ENCODE measurements at regions not wholly inside any gene's neighbourhood (a gene's known extent, or its start where the extent isn't known, plus 50 kb on each side); places are given as distances from the start of the nearest gene placed in this dataset.

GRCh38 chr6:105803442-105803841 is 282.7 kb upstream of the PRDM1 start:
- DNase-seq (ENCODE audit: low spot score): no peak
- Mint-ChIP-seq H3K27me3 (ENCODE audit: low read depth) (no peaks in the 10 kb centered on the region), H3K4me1 (ENCODE audit: low read depth) (peaks cover 27% of the 10 kb centered on the region), H3K36me3 (ENCODE audit: low read depth) (peaks cover 13% of the 10 kb centered on the region), H3K4me3 (ENCODE audit: low read depth) (no peak overlapping the region), H3K27ac (no peak overlapping the region), H3K9me3 (peaks cover 13% of the 10 kb centered on the region)
- intact Hi-C loops (cut with micrococcal nuclease): no loop called here

- Mint-ChIP-seq H3K27ac (no peak overlapping the region), H3K27me3 (ENCODE audit: low read depth) (no peaks in the 10 kb centered on the region), H3K4me1 (ENCODE audit: low read depth) (peaks cover 26% of the 10 kb centered on the region), H3K9me3 (peaks cover 6% of the 10 kb centered on the region), H3K36me3 (ENCODE audit: low read depth) (peaks cover 6% of the 10 kb centered on the region), H3K4me3 (ENCODE audit: low read depth) (no peak overlapping the region)
- DNase-seq (ENCODE audit: low spot score): no peak
- intact Hi-C loops (cut with micrococcal nuclease): no loop called here
Measured at GRCh38 chr6:105802703-105803102, 283.4 kb upstream of the PRDM1 start.

GRCh38 chr6:105800871-105801270 is 285.3 kb upstream of the PRDM1 start:
- H3K4me1 Mint-ChIP-seq (ENCODE audit: low read depth): peaks cover 40% of the 10 kb centered on the region
- no peak for DNase-seq (ENCODE audit: low spot score)
- H3K27me3 Mint-ChIP-seq (ENCODE audit: low read depth): no peaks in the 10 kb centered on the region
- H3K4me3 Mint-ChIP-seq (ENCODE audit: low read depth): no peak overlapping the region
- H3K27ac Mint-ChIP-seq: no peak overlapping the region
- H3K9me3 Mint-ChIP-seq: no peaks in the 10 kb centered on the region
- intact Hi-C loops (cut with micrococcal nuclease): no loop called here
- no peaks in the 10 kb centered on the region for H3K36me3 Mint-ChIP-seq (ENCODE audit: low read depth)

GRCh38 chr6:105800398-105800797 is 285.7 kb upstream of the PRDM1 start:
- Mint-ChIP-seq H3K27me3 (ENCODE audit: low read depth) (no peaks in the 10 kb centered on the region), H3K4me3 (ENCODE audit: low read depth) (no peak overlapping the region), H3K36me3 (ENCODE audit: low read depth) (no peaks in the 10 kb centered on the region), H3K4me1 (ENCODE audit: low read depth) (peaks cover 45% of the 10 kb centered on the region), H3K27ac (no peak overlapping the region), H3K9me3 (no peaks in the 10 kb centered on the region)
- DNase-seq (ENCODE audit: low spot score): no peak
- intact Hi-C loops (cut with micrococcal nuclease): no loop called here

DNA sequence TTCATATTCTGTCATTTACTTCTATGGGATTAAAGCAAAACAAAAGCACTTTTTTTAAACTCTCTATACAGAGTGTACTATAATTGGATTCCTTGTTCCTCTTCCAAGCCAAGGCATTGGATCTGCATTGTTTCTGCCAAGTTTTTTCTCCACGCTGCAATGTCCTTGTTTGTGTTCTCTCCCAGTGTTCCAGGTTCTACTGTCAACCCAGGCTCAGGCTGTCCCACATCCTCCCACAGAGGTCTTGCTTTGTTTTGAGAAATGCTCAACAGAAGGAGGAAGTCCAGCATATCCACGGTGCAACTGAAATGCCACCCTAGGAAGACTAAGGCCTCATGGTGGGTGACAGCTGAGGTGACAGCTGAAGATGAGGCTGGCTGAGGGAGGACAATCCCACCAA is 287.1 kb upstream of the PRDM1 start:
- Mint-ChIP-seq H3K4me3 (ENCODE audit: low read depth) (no peak overlapping the region), H3K27me3 (ENCODE audit: low read depth) (no peaks in the 10 kb centered on the region), H3K36me3 (ENCODE audit: low read depth) (no peaks in the 10 kb centered on the region), H3K27ac (no peak overlapping the region), H3K4me1 (ENCODE audit: low read depth) (peaks cover 58% of the 10 kb centered on the region), H3K9me3 (no peaks in the 10 kb centered on the region)
- no peak for DNase-seq (ENCODE audit: low spot score)
- intact Hi-C loops (cut with micrococcal nuclease): loop anchor here (5.0 to 10.0 kb wide), 3 partner anchors 193 to 726 kb away; no protein-coding TSS in a partner anchor

- Mint-ChIP-seq H3K4me3 (ENCODE audit: low read depth) (no peak overlapping the region), H3K4me1 (ENCODE audit: low read depth) (peaks cover 68% of the 10 kb centered on the region), H3K27me3 (ENCODE audit: low read depth) (no peaks in the 10 kb centered on the region), H3K27ac (no peak overlapping the region), H3K9me3 (no peaks in the 10 kb centered on the region), H3K36me3 (ENCODE audit: low read depth) (no peaks in the 10 kb centered on the region)
- DNase-seq (ENCODE audit: low spot score): no peak
- intact Hi-C loops (cut with micrococcal nuclease): loop anchor here (5.0 to 10.0 kb wide), 3 partner anchors 194 to 727 kb away; no protein-coding TSS in a partner anchor
Measured at GRCh38 chr6:105797983-105798453, 288.1 kb upstream of the PRDM1 start.

GRCh38 chr6:105797286-105797979 is 288.7 kb upstream of the PRDM1 start:
- intact Hi-C loops (cut with micrococcal nuclease): loop anchor here (5.0 to 10.0 kb wide), 3 partner anchors 195 to 727 kb away; no protein-coding TSS in a partner anchor
- Mint-ChIP-seq H3K4me3 (ENCODE audit: low read depth) (no peak overlapping the region), H3K4me1 (ENCODE audit: low read depth) (peaks cover 74% of the 10 kb centered on the region), H3K9me3 (no peaks in the 10 kb centered on the region), H3K27me3 (ENCODE audit: low read depth) (no peaks in the 10 kb centered on the region), H3K36me3 (ENCODE audit: low read depth) (no peaks in the 10 kb centered on the region), H3K27ac (no peak overlapping the region)
- no peak for DNase-seq (ENCODE audit: low spot score)

DNA sequence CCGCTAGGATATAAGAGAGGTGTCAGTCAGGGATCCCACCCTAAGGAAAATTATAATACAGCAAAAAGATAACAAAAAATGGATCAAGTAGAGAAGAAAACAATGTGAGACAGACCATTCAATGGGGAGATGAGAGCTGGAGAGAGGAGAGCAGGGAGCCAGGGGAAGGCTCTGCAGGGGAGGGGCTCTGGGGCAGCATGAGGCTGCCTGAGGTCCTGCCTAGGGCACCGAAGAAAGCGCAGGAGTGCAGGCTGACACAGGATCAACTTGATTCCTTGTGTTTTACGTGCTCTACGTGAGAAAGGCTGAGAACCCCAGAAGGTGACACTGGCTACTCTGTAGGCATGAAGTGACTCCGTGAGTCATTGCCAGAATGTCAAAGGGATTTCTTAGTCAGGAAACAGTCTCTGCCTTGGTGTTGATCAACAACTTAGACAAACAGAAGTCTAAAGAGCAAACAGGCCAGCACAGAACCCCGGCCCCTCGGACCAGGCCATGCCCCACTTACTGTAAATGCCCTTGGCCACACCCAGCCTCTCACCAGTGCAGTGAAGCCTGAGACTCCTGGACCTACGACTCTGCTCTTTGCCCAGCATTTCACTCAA is 290.1 kb upstream of the PRDM1 start:
- no peak overlapping the region for H3K4me3 Mint-ChIP-seq (ENCODE audit: low read depth)
- intact Hi-C loops (cut with micrococcal nuclease): loop anchor here (1.0 to 10.0 kb wide), 4 partner anchors 14 to 729 kb away; no protein-coding TSS in a partner anchor
- H3K4me1 Mint-ChIP-seq (ENCODE audit: low read depth): peaks cover 88% of the 10 kb centered on the region
- H3K9me3 Mint-ChIP-seq: no peaks in the 10 kb centered on the region
- no peak for DNase-seq (ENCODE audit: low spot score)
- H3K36me3 Mint-ChIP-seq (ENCODE audit: low read depth): no peaks in the 10 kb centered on the region
- H3K27me3 Mint-ChIP-seq (ENCODE audit: low read depth): no peaks in the 10 kb centered on the region
- H3K27ac Mint-ChIP-seq: peak overlapping the region; percentile 38

DNA sequence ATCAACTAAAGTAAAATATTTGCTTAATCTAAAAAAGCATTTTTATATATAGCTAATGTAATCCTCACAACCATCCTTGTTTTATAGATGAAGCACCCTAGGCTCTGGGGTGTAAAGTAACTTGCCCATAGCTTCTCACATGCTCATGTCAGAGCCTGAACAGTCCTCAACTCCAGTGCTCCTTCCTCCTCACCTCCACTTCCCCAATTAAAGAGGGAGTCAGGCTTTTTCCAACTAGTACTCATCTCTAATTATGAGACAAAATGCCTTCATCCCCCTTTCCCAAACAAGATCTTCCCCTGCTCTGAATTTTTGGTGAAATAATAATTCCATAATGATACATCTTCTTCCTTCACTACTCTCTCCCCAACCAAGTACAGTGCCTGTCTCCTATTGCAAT is 290.8 kb upstream of the PRDM1 start:
- H3K27ac Mint-ChIP-seq: peak overlapping the region; percentile 38
- H3K27me3 Mint-ChIP-seq (ENCODE audit: low read depth): no peaks in the 10 kb centered on the region
- DNase-seq (ENCODE audit: low spot score): no peak
- no peaks in the 10 kb centered on the region for H3K9me3 Mint-ChIP-seq
- no peaks in the 10 kb centered on the region for H3K36me3 Mint-ChIP-seq (ENCODE audit: low read depth)
- peaks cover 90% of the 10 kb centered on the region for H3K4me1 Mint-ChIP-seq (ENCODE audit: low read depth)
- no peak overlapping the region for H3K4me3 Mint-ChIP-seq (ENCODE audit: low read depth)
- intact Hi-C loops (cut with micrococcal nuclease): loop anchor here (5.0 to 10.0 kb wide), 3 partner anchors 197 to 729 kb away; no protein-coding TSS in a partner anchor

DNA sequence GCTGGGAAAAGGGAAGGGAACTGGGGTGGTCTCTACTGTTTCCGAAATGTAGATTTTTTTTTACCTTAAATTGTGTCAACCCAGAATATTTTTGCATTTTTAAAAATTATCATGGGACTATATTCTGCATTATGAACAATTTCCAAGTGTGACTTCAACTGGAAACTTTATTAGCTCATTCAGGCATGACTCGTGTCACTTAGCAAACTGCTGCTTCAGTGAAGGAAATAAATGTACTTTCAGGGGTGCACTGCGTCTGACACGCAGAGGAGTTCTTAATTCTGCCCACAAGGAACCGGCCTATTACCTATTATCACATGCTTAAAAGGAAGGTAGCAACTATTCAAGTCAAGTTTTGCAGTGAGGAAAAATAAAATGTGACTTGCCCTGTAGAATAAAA is 291.3 kb upstream of the PRDM1 start:
- intact Hi-C loops (cut with micrococcal nuclease): loop anchor here (5.0 to 10.0 kb wide), 6 partner anchors 87 to 730 kb away; no protein-coding TSS in a partner anchor
- H3K4me3 Mint-ChIP-seq (ENCODE audit: low read depth): no peak overlapping the region
- DNase-seq (ENCODE audit: low spot score): no peak
- no peaks in the 10 kb centered on the region for H3K9me3 Mint-ChIP-seq
- peaks cover 88% of the 10 kb centered on the region for H3K4me1 Mint-ChIP-seq (ENCODE audit: low read depth)
- H3K36me3 Mint-ChIP-seq (ENCODE audit: low read depth): no peaks in the 10 kb centered on the region
- no peaks in the 10 kb centered on the region for H3K27me3 Mint-ChIP-seq (ENCODE audit: low read depth)
- H3K27ac Mint-ChIP-seq: peak overlapping the region; percentile 66

GRCh38 chr6:105794239-105794638 is 291.9 kb upstream of the PRDM1 start:
- no peak for DNase-seq (ENCODE audit: low spot score)
- Mint-ChIP-seq H3K4me1 (ENCODE audit: low read depth) (peaks cover 89% of the 10 kb centered on the region), H3K27me3 (ENCODE audit: low read depth) (no peaks in the 10 kb centered on the region), H3K9me3 (no peaks in the 10 kb centered on the region), H3K36me3 (ENCODE audit: low read depth) (no peaks in the 10 kb centered on the region), H3K27ac (peak overlapping the region; percentile 55), H3K4me3 (ENCODE audit: low read depth) (no peak overlapping the region)
- intact Hi-C loops (cut with micrococcal nuclease): loop anchor here (5.0 to 10.0 kb wide), 5 partner anchors 88 to 731 kb away; no protein-coding TSS in a partner anchor

- no peak for DNase-seq (ENCODE audit: low spot score)
- intact Hi-C loops (cut with micrococcal nuclease): loop anchor here (5.0 to 10.0 kb wide), 5 partner anchors 89 to 732 kb away; no protein-coding TSS in a partner anchor
- Mint-ChIP-seq H3K27ac (peak overlapping the region; percentile 34), H3K9me3 (peaks cover under 1% of the 10 kb centered on the region), H3K36me3 (ENCODE audit: low read depth) (no peaks in the 10 kb centered on the region), H3K27me3 (ENCODE audit: low read depth) (no peaks in the 10 kb centered on the region), H3K4me3 (ENCODE audit: low read depth) (no peak overlapping the region), H3K4me1 (ENCODE audit: low read depth) (peaks cover 86% of the 10 kb centered on the region)
Measured at GRCh38 chr6:105793130-105793529, 293.0 kb upstream of the PRDM1 start.

All from activated T-helper 2 cell treated with anti-CD3 and anti-CD28 coated beads, Interferon-gamma antibody, Interleukin-2, Interleukin-4, amounts not matched to agents 10 μg/mL and 5 μg/mL and 100 μg/mL, durations not matched to agents 14 hours and 24 hours and 36 hours (primary cell).